ENCODE measurements at regions not wholly inside any gene's neighbourhood (a gene's known extent, or its start where the extent isn't known, plus 50 kb on each side); places are given as distances from the start of the nearest gene placed in this dataset.

DNA sequence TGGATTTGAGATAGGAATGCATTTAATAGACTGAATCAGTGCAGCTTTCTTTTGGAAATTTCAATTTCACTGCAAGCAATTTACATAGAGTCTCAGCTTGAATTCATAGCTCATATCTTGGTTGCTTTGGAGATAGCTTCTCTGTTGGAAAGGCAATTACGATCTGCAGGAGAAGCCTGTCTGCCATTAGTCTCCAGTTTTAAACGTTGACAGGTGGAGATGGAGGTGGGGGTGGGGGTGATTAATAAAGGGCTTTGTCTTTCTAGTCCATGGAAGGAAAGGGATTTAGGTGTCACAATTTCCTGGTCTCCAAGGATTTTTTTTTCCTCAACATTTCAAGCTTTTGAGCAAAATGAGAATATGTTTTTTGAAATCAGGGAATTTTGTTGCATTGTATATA, 184.7 kb downstream of the CARTPT start:
- no peak overlapping the region for H3K4me3 ChIP-seq (replicated peaks; ENCODE audit: low read depth, low read length)
- no peak for DNase-seq (ENCODE audit: low read depth)
- TF ChIP-seq, protein P1, sequence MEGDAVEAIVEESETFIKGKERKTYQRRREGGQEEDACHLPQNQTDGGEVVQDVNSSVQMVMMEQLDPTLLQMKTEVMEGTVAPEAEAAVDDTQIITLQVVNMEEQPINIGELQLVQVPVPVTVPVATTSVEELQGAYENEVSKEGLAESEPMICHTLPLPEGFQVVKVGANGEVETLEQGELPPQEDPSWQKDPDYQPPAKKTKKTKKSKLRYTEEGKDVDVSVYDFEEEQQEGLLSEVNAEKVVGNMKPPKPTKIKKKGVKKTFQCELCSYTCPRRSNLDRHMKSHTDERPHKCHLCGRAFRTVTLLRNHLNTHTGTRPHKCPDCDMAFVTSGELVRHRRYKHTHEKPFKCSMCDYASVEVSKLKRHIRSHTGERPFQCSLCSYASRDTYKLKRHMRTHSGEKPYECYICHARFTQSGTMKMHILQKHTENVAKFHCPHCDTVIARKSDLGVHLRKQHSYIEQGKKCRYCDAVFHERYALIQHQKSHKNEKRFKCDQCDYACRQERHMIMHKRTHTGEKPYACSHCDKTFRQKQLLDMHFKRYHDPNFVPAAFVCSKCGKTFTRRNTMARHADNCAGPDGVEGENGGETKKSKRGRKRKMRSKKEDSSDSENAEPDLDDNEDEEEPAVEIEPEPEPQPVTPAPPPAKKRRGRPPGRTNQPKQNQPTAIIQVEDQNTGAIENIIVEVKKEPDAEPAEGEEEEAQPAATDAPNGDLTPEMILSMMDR (IDR thresholded peaks at IDR 0.05; ENCODE audit: low read length, missing control alignments) = no peak

DNA sequence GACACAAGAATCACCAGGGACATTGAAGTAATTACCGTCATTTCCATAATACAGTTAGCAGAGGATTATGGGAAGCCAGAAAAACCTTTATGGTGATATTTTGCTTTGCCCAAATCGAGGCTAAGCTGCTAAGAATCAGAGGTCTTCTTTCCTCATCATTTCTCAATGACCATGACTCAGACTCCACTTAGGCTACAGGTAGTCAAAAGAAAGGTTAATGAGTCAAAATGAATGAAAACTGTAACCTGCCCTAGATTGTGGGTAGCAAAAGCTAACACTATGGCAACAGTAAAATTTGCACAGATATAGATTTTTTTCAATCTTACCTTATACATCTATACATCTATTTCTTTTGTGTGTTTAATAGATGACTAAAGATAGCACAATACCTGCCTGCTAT, 185.8 kb downstream of the CARTPT start:
- TF ChIP-seq, protein P1 (IDR thresholded peaks at IDR 0.05; ENCODE audit: low read length, missing control alignments) = no peak
- no peak for DNase-seq (ENCODE audit: low read depth)

DNA sequence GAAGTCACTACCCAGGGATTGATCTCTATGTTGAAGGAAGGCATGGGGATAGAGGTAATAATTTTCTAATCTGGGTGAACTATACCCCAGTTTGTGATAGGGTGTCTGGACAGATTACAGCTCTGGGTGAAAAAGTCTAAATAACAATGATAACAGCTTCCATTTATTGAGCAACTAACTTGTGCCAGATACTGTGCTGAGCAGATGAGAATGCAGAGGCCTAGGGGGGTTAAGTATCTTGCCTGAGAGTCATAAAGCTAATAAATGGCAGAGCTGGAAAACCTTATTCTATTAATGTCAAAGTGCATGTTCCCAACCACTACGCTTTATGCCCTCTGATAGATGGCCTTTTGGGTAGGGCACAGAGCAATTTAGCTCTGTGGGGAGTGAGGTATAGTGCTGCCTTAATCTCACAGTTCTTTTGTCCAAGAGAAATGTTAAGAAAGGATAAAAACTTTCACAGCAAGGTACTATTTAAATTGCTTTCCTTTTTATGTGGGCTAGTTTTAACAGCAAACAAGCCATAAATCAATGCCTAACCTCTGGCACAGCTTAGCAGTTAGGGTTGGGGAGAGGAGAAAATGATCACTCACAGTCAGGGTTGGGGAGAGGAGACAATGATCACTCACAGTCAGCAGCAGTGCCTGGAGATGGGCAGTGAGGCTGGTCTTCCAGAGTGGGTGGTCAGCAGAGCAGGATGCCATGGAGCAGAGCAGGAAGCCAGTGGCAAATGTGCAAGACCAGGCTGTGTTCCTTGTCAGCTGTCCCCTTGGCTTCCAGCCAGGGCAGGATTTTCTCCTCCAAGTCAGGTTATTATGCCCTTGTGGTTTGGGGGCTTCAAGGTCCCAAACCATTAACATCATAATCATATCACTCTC, 187.0 kb downstream of the CARTPT start:
- no peak for DNase-seq (ENCODE audit: low read depth)
- TF ChIP-seq, protein P1 (IDR thresholded peaks at IDR 0.05; ENCODE audit: low read length, missing control alignments) = no peak

More for the DNA sequence above, 185.8 kb downstream of the CARTPT start:
- H3K4me3 ChIP-seq (replicated peaks; ENCODE audit: low read depth, low read length) = no peak overlapping the region

GRCh38 chr5:71907001-71907588, 188.0 kb downstream of the CARTPT start:
- TF ChIP-seq, protein P1 (IDR thresholded peaks at IDR 0.05; ENCODE audit: low read length, missing control alignments) = no peak
- no peak overlapping the region for H3K4me3 ChIP-seq (replicated peaks; ENCODE audit: low read depth, low read length)
- DNase-seq (ENCODE audit: low read depth) = no peak

More for the DNA sequence above, 187.0 kb downstream of the CARTPT start:
- no peak overlapping the region for H3K4me3 ChIP-seq (replicated peaks; ENCODE audit: low read depth, low read length)

DNA sequence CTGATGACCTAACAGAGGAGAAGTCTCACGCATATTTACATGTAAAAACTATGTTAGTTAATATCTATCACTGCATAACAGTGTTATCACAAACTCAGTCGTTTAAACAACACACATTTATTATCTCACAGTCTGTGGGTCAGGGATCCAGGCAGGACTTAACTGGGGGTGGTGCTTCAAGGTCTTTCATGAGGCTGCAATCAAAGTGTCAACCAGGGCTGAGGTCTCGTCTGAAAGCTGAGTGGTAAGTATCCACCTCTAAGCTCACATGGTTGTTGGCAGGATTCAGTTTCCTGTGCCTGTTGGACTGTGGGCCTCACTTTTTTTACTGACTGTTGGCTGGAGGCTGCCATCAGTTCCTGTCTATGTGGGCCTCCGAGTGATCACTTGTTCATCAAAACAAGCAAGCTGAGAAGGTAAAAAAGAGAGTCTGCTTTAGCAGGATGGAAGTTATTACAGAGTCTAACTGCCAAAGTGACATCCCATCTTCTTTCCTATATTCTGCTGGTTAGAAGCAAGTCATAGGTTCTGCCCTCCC, 188.6 kb downstream of the CARTPT start:
- TF ChIP-seq, protein P1 (IDR thresholded peaks at IDR 0.05; ENCODE audit: low read length, missing control alignments) = no peak
- DNase-seq (ENCODE audit: low read depth) = no peak
- H3K4me3 ChIP-seq (replicated peaks; ENCODE audit: low read depth, low read length) = no peak overlapping the region

DNA sequence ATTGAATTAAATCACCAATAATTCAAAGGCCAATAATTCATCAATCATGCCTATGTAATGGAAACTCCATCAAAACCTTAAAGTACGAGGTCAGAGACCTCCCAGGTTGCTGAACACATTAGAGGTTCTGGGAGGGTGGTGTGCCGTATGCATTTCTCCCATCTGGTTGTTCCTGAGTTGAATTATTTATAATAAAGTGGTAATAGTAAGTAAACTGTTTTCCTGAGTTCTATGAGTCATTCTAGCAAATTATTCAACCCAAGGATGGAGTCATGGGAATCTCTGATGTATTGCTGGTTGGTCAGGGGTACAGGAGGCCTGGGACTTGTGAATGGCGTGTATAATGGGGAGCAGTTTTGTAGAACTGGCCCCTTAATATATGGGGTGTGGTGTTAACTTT, 191.7 kb downstream of the CARTPT start:
- DNase-seq (ENCODE audit: low read depth) = no peak
- TF ChIP-seq, protein P1 (IDR thresholded peaks at IDR 0.05; ENCODE audit: low read length, missing control alignments) = no peak
- H3K4me3 ChIP-seq (replicated peaks; ENCODE audit: low read depth, low read length) = no peak overlapping the region
